Astrocyte of the hippocampus (primary cell): ENCODE measurements at regions not wholly inside any gene's neighbourhood (a gene's known extent, or its start where the extent isn't known, plus 50 kb on each side); places are given as distances from the start of the nearest gene placed in this dataset.

Experiments used
- DNase-seq: peaks from one replicate; pipeline ENCODE4 v3.0.0; 2011; ENCODE audit warnings: low read depth, low spot score

DNA sequence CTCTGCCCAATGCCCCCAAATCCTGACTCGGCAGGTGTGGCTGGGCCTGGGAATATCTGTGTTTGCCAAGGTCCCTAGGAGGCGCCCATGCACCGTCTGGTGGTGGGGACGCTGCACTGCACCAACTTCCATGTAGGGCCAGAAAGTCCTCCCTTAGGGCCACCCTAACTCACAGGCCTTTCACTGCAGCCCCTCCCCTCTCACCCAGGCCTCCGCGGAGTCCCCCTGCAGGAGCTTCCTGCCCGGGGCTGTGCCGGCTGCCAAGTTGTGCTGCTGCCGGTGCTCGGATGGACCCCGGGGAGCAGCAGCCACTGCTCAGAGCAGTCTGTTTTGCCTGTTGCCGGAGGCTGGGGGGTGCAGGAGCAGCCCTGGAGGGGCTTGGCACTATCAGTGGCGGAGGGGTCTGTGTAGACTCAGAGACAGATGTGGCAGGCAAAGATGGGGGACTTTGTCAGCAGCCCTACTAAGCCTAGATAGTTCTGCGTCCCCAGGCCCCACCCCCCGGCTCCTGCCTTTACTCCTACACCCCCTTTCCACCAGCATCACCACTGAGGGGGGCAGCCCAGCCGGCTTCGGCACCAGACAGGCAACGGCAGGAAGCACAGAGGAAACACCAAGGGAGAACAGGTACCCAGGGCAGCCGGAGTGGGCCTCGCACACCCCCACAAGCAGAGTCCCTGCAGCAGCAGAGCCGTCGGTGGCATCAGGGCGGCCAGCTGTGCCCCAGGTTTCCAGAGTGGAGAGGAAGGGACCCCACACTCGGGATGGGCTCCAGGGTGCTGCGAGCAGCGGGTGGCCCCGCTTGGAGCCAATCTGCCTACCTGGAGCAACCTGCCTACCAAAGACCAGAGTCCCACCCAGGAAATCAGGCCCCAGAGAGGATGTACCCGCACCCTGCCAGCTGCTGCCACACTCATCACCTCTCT, 124.3 kb downstream of the TRIM29 start:
- DNase-seq, result peak; percentile 61

DNA sequence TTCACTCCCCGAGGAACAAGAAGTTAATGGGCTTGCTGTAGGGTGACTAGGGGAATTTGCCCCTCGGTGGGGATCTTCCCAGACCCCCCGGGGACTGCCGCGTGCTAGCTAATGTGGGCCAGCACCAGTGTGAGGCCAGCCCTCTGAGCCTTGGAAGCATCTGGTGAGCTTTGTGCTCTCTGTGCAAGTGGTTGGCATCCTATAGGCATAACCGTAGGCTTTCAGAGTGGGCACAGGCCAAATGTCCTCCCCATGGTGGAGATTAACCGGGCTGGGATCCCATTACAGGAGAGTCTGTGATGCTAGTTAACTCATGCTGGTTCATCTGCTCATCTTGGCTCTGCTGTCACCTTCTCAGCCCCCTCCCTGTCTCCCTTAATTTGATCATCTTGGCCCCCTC, 125.7 kb downstream of the TRIM29 start:
- DNase-seq, result no peak

GRCh38 chr11:120011836-120012235, 126.1 kb downstream of the TRIM29 start:
- peak; percentile 12 for DNase-seq

DNA sequence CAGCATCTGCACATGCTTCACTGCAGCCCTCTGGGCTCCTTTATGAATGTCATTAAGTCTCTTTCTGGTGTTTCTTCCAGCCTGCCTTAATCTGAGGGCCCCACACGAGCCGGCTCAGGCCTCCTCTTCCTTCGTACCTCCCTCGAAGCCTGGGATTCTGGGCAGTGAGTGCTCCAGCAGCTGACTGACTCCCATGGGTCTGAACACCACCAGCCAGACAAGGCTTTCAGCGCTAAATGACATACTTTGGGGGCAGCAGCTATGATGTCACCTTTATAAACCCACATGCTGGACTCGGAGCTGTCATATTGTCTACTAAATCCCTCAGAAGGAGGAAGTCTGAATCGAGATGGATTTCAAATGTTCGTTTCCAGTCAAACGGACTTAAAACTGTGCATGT, 127.1 kb downstream of the TRIM29 start:
- DNase-seq, result no peak

GRCh38 chr11:120009938-120010337, 128.0 kb downstream of the TRIM29 start:
- DNase-seq, result no peak

DNA sequence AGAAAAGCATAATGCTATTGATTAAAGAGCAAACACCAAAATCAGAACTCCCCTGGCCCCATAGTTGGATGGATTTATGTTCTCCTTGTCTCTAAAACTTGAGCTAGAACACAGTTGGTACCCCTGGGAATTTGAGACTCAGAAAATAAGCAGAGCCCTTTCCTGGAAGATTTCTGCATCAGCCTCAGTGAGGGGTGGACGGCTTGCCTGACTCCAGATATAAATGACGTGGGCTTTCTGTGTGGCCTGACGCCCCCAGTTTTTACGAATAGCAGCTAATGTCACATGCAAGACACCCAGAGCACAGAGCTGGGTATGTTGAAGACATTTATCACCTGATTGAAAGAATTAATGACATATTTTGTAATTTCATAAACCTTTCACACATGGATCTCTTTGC, 130.8 kb downstream of the TRIM29 start:
- DNase-seq, result no peak

- DNase-seq, result no peak
Observed at GRCh38 chr11:120004723-120005122, 133.2 kb downstream of the TRIM29 start.

- DNase-seq, result no peak
Observed at GRCh38 chr11:120001178-120002090, 136.5 kb downstream of the TRIM29 start.

- DNase-seq, result no peak
Observed at GRCh38 chr11:119999220-119999619, 138.7 kb downstream of the TRIM29 start.

DNA sequence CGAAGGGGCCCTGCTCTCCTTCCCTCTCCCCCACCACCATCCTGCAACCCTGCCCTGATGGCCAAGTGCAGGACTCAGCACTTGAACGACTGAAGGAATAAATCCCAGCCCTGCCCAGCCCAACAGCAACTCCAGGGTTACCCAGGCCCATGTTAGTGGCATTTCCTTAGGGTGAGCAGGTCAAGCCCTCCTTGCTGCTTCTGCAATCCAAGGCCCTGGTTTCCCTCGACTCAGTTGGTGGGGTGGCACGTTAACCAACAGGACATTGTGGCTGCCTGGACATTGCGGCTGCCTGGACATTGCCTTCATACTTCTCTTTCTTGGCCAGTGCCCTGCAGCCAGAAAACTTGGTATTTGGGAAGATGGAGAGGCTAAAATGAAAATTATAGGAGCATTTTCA, 141.4 kb downstream of the TRIM29 start:
- DNase-seq, result no peak

- DNase-seq, result no peak
Observed at GRCh38 chr11:119995730-119996491, 142.0 kb downstream of the TRIM29 start.

DNA sequence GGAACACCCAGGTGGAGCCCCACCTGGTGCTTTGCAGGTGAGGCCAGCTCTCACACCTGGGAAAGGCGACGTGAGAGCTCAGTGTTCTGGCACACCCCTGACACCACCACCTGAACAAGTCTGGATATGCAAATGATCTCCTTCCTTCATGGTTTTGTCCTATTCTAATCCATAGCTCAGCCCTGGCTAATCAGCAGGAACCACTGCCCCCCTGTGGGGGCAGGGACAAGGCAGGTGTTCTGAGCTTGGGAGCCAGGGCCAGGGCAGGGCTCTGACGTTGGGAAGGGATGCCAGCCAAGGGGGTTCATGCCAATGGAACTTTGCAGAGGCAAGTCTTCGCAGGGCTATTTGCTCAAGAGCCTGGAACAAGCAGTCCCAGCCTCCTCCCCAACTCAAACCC, 144.2 kb downstream of the TRIM29 start:
- no peak for DNase-seq

- DNase-seq, result no peak
Observed at GRCh38 chr11:119992171-119993051, 145.5 kb downstream of the TRIM29 start.

DNA sequence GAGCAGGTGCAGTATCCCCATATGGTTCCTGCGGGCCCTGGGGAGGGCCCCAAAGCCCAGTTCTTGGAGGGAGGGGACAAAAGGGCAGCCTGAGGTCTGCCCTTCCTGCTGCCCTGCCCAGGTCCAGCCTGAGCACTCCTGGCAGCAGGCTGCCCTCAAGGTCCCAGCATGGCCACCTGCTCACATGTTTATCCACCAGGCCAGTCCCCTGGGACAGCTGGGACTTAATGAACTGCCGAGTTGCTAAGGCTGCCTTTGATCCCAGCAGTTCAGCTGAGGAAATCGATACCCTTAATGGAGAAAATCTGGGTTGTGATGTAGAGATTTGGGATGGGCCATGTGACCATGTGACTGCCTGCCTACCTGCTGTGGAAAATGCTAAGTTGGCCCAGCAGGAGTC, 146.2 kb downstream of the TRIM29 start:
- DNase-seq, result no peak

DNA sequence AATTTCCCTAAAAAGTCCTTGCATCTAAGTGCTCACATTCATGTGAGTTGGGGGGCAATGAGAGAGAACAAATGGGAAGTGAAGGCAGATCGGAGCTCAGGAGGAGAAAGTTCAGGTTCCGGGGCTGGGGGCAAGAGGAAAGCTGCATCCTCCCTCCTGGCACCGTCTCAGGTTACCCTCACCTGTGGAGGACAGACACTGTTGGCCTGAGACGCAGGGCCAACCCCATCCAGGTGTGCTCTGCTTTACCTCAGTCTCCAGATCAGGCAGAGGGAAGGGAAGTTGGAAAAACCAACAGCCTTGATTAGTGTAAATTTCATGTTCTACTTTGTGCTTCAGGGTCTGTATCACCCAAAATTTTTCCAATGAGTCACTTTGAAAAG, 146.9 kb downstream of the TRIM29 start:
- DNase-seq, result no peak

DNA sequence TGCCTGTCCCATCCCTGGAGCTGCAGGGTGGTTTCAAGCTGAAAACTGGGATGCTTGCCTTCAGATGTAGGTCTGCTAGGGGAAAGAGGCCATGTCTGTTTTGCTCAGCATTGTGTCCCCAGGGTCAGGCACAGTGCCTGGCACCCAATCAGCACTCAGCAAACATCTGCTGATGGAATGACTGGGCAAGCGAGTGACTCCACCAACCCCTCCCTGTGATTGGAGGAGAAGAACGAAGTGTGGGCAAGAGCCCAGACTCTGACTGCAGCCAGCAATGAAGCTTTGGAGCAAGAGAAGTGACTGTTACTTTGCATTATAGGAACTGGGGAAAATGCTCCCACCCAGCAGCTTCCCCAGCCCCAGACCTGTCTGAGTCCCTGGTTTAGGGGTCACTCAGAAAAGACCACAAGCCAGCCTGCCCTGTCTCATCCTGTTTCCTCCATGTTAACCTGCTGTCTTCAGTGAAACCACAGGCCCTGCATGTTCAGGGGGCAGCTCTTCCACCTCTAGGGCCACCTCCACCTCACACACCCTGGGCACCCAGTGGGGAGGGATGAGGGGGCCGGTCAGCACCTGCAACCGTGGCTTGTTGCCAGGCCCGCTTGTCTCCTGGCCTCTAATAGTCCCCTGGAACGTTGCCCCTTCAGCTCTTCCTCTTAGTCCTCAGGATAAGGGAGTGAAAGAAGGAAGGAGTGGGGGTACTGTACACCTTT, 147.4 kb downstream of the TRIM29 start:
- DNase-seq, result no peak

- DNase-seq, result no peak
Observed at GRCh38 chr11:119989159-119989821, 148.6 kb downstream of the TRIM29 start.

- DNase-seq, result no peak
Observed at GRCh38 chr11:119985551-119985950, 152.4 kb downstream of the TRIM29 start.

DNA sequence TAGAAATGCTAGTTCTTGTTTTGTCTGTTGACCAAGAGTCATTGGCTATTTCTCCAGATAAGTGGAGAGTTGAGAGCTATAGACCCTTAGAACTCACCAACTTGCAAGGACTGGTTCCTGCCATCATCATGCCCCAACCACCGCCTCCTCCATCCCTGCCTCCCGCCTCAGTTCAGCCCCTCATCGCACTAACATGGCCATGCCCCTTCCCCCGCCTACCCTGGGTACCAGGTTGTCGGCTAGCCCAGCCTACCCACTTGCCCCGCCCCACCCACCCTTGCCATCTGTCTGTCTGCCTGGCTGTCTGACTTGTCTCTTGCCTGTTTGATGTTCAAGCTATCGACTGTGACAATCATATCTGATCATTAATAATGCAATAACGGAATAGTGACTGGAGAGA, 154.1 kb downstream of the TRIM29 start:
- no peak for DNase-seq
